Thyroid gland (tissue), 4 donors: ENCODE measurements at regions not wholly inside any gene's neighbourhood (a gene's known extent, or its start where the extent isn't known, plus 50 kb on each side); places are given as distances from the start of the nearest gene placed in this dataset.

Source experiments
- DNase-seq, 2 donors: peaks; one replicate each; pipeline ENCODE4 v3.0.0-alpha.2; 2019
- H3K27ac ChIP-seq, 3 donors: fragments of 200-600 bp; sonication (generic); 1 replicate in 2 of 3; 2 replicates in 1 of 3; pipeline ENCODE4 v1.5.1; 2016 to 2019; ENCODE audit warnings: mild to moderate bottlenecking in 1 of 3, moderate library complexity in 1 of 3
- H3K27me3 ChIP-seq: fragments of 200-600 bp; sonication (generic); one replicate; pipeline ENCODE4 v1.5.1; 2019
- H3K36me3 ChIP-seq, 2 donors: fragments of 200-600 bp; sonication (generic); one replicate each; pipeline ENCODE4 v1.5.1; 2016 to 2019
- H3K4me1 ChIP-seq, 2 donors: fragments of 200-600 bp; sonication (generic); one replicate each; pipeline ENCODE4 v1.5.1; 2017 to 2019
- H3K4me3 ChIP-seq, 3 donors: fragments of 200-600 bp; sonication (generic); replicated peaks in 1 of 3; 1 replicate in 2 of 3; 2 replicates in 1 of 3; pipeline ENCODE4 v1.5.1; 2016; ENCODE audit warnings: mild to moderate bottlenecking in 1 of 3
- H3K9me3 ChIP-seq: fragments of 200-600 bp; sonication (generic); one replicate; pipeline ENCODE4 v1.5.1; 2017
- CTCF ChIP-seq, 6 experiments: fragments of 200-600 bp in 3 of 6; fragments of 450-650 bp in 3 of 6; sonication (generic) in 3 of 6; IDR thresholded peaks; one replicate each; pipeline ENCODE4 v1.5.1; 2016 to 2019; ENCODE audit warnings: antibody characterized with exemption in 6 of 6, mild to moderate bottlenecking in 2 of 6, inconsistent platforms in 1 of 6, moderate library complexity in 1 of 6
- POLR2A ChIP-seq, 2 donors: fragments of 450-650 bp; IDR thresholded peaks; one replicate each; pipeline ENCODE4 v1.6.1; 2017; ENCODE audit warnings: antibody characterized with exemption in 2 of 2, mild to moderate bottlenecking in 2 of 2, moderate library complexity in 1 of 2
- WGBS, 2 donors: methylation state at CpG; one replicate each; pipeline ENCODE4 v1.1.5; 2017; 5-methylcytosine and 5-hydroxymethylcytosine counted together
- intact Hi-C: fragments of 100-400 bp; cut with DNase I; formaldehyde crosslinking; loops from one replicate; pipeline ENCODE4 v1.15.1; 2023

- Histone ChIP-seq H3K4me3 (no peak overlapping the region), H3K27me3 (no peaks in the 10 kb centered on the region), H3K9me3 (no peaks in the 10 kb centered on the region), H3K36me3 (no peaks in the 10 kb centered on the region), H3K4me1 (no peaks in the 10 kb centered on the region), H3K27ac (no peak overlapping the region)
- no peak for DNase-seq
- intact Hi-C loops, result no loop called here
- TF ChIP-seq CTCF (IDR thresholded peaks at IDR 0.05), result no peak
- TF ChIP-seq POLR2A (IDR thresholded peaks at IDR 0.05), result no peak
- 43 to 48% methylated on average over 2 of the region's 2 CpGs for WGBS, 2 donors
These were observed 713.8 kb upstream of the MEF2C start for GRCh38 chr5:89596821-89597220.

GRCh38 chr5:89595056-89595455 is 712.1 kb upstream of the MEF2C start:
- Histone ChIP-seq H3K4me1 (no peaks in the 10 kb centered on the region), H3K9me3 (no peaks in the 10 kb centered on the region), H3K4me3 (no peak overlapping the region), H3K36me3 (no peaks in the 10 kb centered on the region), H3K27me3 (no peaks in the 10 kb centered on the region), H3K27ac (no peak overlapping the region)
- WGBS, 2 donors, result 93% methylated on average over 1 of the region's 1 CpG
- intact Hi-C loops, result no loop called here
- DNase-seq, result no peak
- TF ChIP-seq CTCF (IDR thresholded peaks at IDR 0.05) (no peak), POLR2A (IDR thresholded peaks at IDR 0.05) (no peak)

- no peak for TF ChIP-seq CTCF (IDR thresholded peaks at IDR 0.05)
- no peak for TF ChIP-seq POLR2A (IDR thresholded peaks at IDR 0.05)
- no peaks in the 10 kb centered on the region for H3K9me3 ChIP-seq
- DNase-seq, result no peak
- H3K27ac ChIP-seq, result no peak overlapping the region
- H3K27me3 ChIP-seq, result no peaks in the 10 kb centered on the region
- H3K4me3 ChIP-seq, result no peak overlapping the region
- intact Hi-C loops, result no loop called here
- 85 to 87% methylated on average over 5 of the region's 5 CpGs for WGBS, 2 donors
- no peaks in the 10 kb centered on the region for H3K36me3 ChIP-seq
- no peaks in the 10 kb centered on the region for H3K4me1 ChIP-seq
These were observed 701.5 kb upstream of the MEF2C start for GRCh38 chr5:89584339-89584956.

GRCh38 chr5:89583534-89583933 is 700.5 kb upstream of the MEF2C start:
- Histone ChIP-seq H3K9me3 (no peaks in the 10 kb centered on the region), H3K27me3 (no peaks in the 10 kb centered on the region), H3K27ac (no peak overlapping the region), H3K4me3 (no peak overlapping the region), H3K36me3 (no peaks in the 10 kb centered on the region), H3K4me1 (no peaks in the 10 kb centered on the region)
- DNase-seq, result no peak
- TF ChIP-seq POLR2A (IDR thresholded peaks at IDR 0.05), result no peak
- TF ChIP-seq CTCF (IDR thresholded peaks at IDR 0.05), result no peak
- intact Hi-C loops, result no loop called here

- H3K27me3 ChIP-seq, result no peaks in the 10 kb centered on the region
- no peaks in the 10 kb centered on the region for H3K9me3 ChIP-seq
- WGBS, 2 donors, result 80 to 95% methylated on average over 1 of the region's 1 CpG
- no peaks in the 10 kb centered on the region for H3K36me3 ChIP-seq
- H3K4me1 ChIP-seq, result no peaks in the 10 kb centered on the region
- no peak overlapping the region for H3K27ac ChIP-seq
- intact Hi-C loops, result no loop called here
- H3K4me3 ChIP-seq, result no peak overlapping the region
- TF ChIP-seq CTCF (IDR thresholded peaks at IDR 0.05), result no peak
- TF ChIP-seq POLR2A (IDR thresholded peaks at IDR 0.05), result no peak
- no peak for DNase-seq
These were observed 699.9 kb upstream of the MEF2C start for GRCh38 chr5:89582768-89583339.
